ENCODE measurements at regions not wholly inside any gene's neighbourhood (a gene's known extent, or its start where the extent isn't known, plus 50 kb on each side); places are given as distances from the start of the nearest gene placed in this dataset.

DNA sequence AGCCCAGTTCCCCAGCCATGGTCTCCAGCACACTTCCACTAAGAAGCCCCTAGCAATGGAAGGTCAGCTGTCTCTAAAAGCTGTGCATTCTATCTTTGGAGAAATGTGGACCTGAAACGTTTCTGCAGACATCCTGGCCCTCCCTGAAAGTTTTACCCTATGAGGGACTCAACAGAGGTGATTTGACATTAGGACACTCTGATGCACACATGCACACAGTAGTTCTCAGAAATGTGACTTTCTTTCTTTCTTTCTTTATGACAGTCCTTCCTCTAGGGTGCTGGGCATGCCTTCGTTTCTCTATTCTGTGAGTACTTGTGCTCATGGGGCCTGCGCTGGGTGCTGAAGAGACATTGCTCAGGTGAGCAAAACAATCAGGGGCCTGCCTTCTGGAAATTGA lies 857.3 kb downstream of the RNF144A start:
- TF ChIP-seq, protein P1, sequence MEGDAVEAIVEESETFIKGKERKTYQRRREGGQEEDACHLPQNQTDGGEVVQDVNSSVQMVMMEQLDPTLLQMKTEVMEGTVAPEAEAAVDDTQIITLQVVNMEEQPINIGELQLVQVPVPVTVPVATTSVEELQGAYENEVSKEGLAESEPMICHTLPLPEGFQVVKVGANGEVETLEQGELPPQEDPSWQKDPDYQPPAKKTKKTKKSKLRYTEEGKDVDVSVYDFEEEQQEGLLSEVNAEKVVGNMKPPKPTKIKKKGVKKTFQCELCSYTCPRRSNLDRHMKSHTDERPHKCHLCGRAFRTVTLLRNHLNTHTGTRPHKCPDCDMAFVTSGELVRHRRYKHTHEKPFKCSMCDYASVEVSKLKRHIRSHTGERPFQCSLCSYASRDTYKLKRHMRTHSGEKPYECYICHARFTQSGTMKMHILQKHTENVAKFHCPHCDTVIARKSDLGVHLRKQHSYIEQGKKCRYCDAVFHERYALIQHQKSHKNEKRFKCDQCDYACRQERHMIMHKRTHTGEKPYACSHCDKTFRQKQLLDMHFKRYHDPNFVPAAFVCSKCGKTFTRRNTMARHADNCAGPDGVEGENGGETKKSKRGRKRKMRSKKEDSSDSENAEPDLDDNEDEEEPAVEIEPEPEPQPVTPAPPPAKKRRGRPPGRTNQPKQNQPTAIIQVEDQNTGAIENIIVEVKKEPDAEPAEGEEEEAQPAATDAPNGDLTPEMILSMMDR (IDR thresholded peaks at IDR 0.05) = no peak
- TF ChIP-seq EP300 (IDR thresholded peaks at IDR 0.05; ENCODE audit: low read depth) (no peak), POLR2A (IDR thresholded peaks at IDR 0.05) (no peak)
